ENCODE measurements at regions not wholly inside any gene's neighbourhood (a gene's known extent, or its start where the extent isn't known, plus 50 kb on each side); places are given as distances from the start of the nearest gene placed in this dataset.

- no peak overlapping the region for H3K27ac Mint-ChIP-seq
- H3K27me3 ChIP-seq (ENCODE audit: control insufficient read depth in 1 of 2, insufficient read depth in 2 of 2, low read length in 2 of 2) = no peaks in the 10 kb centered on the region
- CTCF ChIA-PET = no interaction called here
These were observed 467.4 kb downstream of the DIRAS2 start for GRCh38 chr9:90175257-90175656.

GRCh38 chr9:90175865-90176264 lies 466.8 kb downstream of the DIRAS2 start:
- peaks cover 8% of the 10 kb centered on the region for H3K27me3 Mint-ChIP-seq
- H3K27ac Mint-ChIP-seq = no peak overlapping the region
- no peaks in the 10 kb centered on the region for H3K27me3 ChIP-seq (ENCODE audit: control insufficient read depth in 1 of 2, insufficient read depth in 2 of 2, low read length in 2 of 2)
- intact Hi-C loops (cut with DNase I, micrococcal nuclease) = no loop called here
- H3K4me3 ChIP-seq (ENCODE audit: low read length) = no peak overlapping the region
- H3K36me3 Mint-ChIP-seq (ENCODE audit: low read depth) = no peaks in the 10 kb centered on the region
- DNase-seq (no peak), ATAC-seq (ENCODE audit: poor library complexity) (no peak)
- H3K4me1 Mint-ChIP-seq (ENCODE audit: low read depth) = no peaks in the 10 kb centered on the region
- POLR2A ChIA-PET = no interaction called here
- no peak for TF ChIP-seq CTCF (IDR thresholded peaks at IDR 0.05)
- no peak overlapping the region for H3K4me3 Mint-ChIP-seq
- peaks cover 5% of the 10 kb centered on the region for H3K9me3 Mint-ChIP-seq
- H3K27ac ChIP-seq (ENCODE audit: low read depth in 1 of 2, low read length in 2 of 2) = no peak overlapping the region
- CTCF ChIA-PET = no interaction called here
- H3K4me1 ChIP-seq (ENCODE audit: insufficient read depth, low read length) = no peaks in the 10 kb centered on the region
- peaks cover 0 to 4% of the 10 kb centered on the region in 2 experiments for H3K9me3 ChIP-seq (ENCODE audit: control insufficient read depth in 1 of 2, insufficient read depth in 1 of 2, low read length in 2 of 2)
- no peaks in the 10 kb centered on the region for H3K36me3 ChIP-seq (ENCODE audit: insufficient read depth, low read length)

More at GRCh38 chr9:90175257-90175656, 467.4 kb downstream of the DIRAS2 start:
- H3K9me3 ChIP-seq (ENCODE audit: control insufficient read depth in 1 of 2, insufficient read depth in 1 of 2, low read length in 2 of 2) = peaks cover 0 to 7% of the 10 kb centered on the region in 2 experiments
- no peak for DNase-seq
- H3K4me3 ChIP-seq (ENCODE audit: low read length) = no peak overlapping the region
- intact Hi-C loops (cut with DNase I, micrococcal nuclease) = no loop called here
- no peak for ATAC-seq (ENCODE audit: poor library complexity)
- no peak for TF ChIP-seq CTCF (IDR thresholded peaks at IDR 0.05)
- H3K4me1 ChIP-seq (ENCODE audit: insufficient read depth, low read length) = no peaks in the 10 kb centered on the region
- no peak overlapping the region for H3K27ac ChIP-seq (ENCODE audit: low read depth in 1 of 2, low read length in 2 of 2)
- Mint-ChIP-seq H3K4me1 (ENCODE audit: low read depth) (no peaks in the 10 kb centered on the region), H3K9me3 (peaks cover 5% of the 10 kb centered on the region), H3K36me3 (ENCODE audit: low read depth) (no peaks in the 10 kb centered on the region), H3K27me3 (peaks cover 8% of the 10 kb centered on the region), H3K4me3 (no peak overlapping the region)
- POLR2A ChIA-PET = no interaction called here
- no peaks in the 10 kb centered on the region for H3K36me3 ChIP-seq (ENCODE audit: insufficient read depth, low read length)

GRCh38 chr9:90176901-90177300 lies 465.7 kb downstream of the DIRAS2 start:
- H3K9me3 ChIP-seq (ENCODE audit: control insufficient read depth in 1 of 2, insufficient read depth in 1 of 2, low read length in 2 of 2) = no peaks in the 10 kb centered on the region
- ChIA-PET POLR2A (no interaction called here), CTCF (no interaction called here)
- no peak overlapping the region for H3K4me3 ChIP-seq (ENCODE audit: low read length)
- H3K36me3 Mint-ChIP-seq (ENCODE audit: low read depth) = no peaks in the 10 kb centered on the region
- no peak overlapping the region for H3K4me3 Mint-ChIP-seq
- ATAC-seq (ENCODE audit: poor library complexity) (no peak), DNase-seq (no peak)
- TF ChIP-seq CTCF (IDR thresholded peaks at IDR 0.05) = no peak
- H3K4me1 ChIP-seq (ENCODE audit: insufficient read depth, low read length) = no peaks in the 10 kb centered on the region
- peaks cover 8% of the 10 kb centered on the region for H3K27me3 Mint-ChIP-seq
- H3K36me3 ChIP-seq (ENCODE audit: insufficient read depth, low read length) = no peaks in the 10 kb centered on the region
- intact Hi-C loops (cut with DNase I, micrococcal nuclease) = no loop called here
- no peaks in the 10 kb centered on the region for H3K4me1 Mint-ChIP-seq (ENCODE audit: low read depth)
- H3K27me3 ChIP-seq (ENCODE audit: control insufficient read depth in 1 of 2, insufficient read depth in 2 of 2, low read length in 2 of 2) = no peaks in the 10 kb centered on the region
- H3K27ac ChIP-seq (ENCODE audit: low read depth in 1 of 2, low read length in 2 of 2) = no peak overlapping the region
- no peaks in the 10 kb centered on the region for H3K9me3 Mint-ChIP-seq
- H3K27ac Mint-ChIP-seq = no peak overlapping the region

All from CD4-positive, alpha-beta T cell (primary cell).